A172 (cell line): ENCODE measurements at regions not wholly inside any gene's neighbourhood (a gene's known extent, or its start where the extent isn't known, plus 50 kb on each side); places are given as distances from the start of the nearest gene placed in this dataset.

Source experiments
- DNase-seq: peaks from one replicate; pipeline ENCODE4 v3.0.0-alpha.2; 2015; ENCODE audit warnings: low spot score

- no peak for DNase-seq
These were observed 815.3 kb upstream of the HS6ST1 start for GRCh38 chr2:129133692-129134641.

- no peak for DNase-seq
These were observed 816.3 kb upstream of the HS6ST1 start for GRCh38 chr2:129135017-129135416.

- no peak for DNase-seq
These were observed 820.7 kb upstream of the HS6ST1 start for GRCh38 chr2:129139380-129139779.

GRCh38 chr2:129142465-129142864 is 823.8 kb upstream of the HS6ST1 start:
- no peak for DNase-seq

- no peak for DNase-seq
These were observed 825.6 kb upstream of the HS6ST1 start for GRCh38 chr2:129144082-129144791.

GRCh38 chr2:129152514-129152913 is 827.0 kb upstream of the RAB6C start:
- no peak for DNase-seq

GRCh38 chr2:129160879-129161278 is 818.6 kb upstream of the RAB6C start:
- DNase-seq: no peak

- no peak for DNase-seq
These were observed 815.1 kb upstream of the RAB6C start for GRCh38 chr2:129164220-129164949.

- DNase-seq: no peak
These were observed 814.5 kb upstream of the RAB6C start for GRCh38 chr2:129165006-129165405.

GRCh38 chr2:129167456-129167855 is 812.0 kb upstream of the RAB6C start:
- DNase-seq: no peak

- no peak for DNase-seq
These were observed 808.9 kb upstream of the RAB6C start for GRCh38 chr2:129170570-129170969.

- DNase-seq: no peak
These were observed 805.3 kb upstream of the RAB6C start for GRCh38 chr2:129174143-129174542.

GRCh38 chr2:129175051-129175450 is 804.4 kb upstream of the RAB6C start:
- DNase-seq: no peak

- no peak for DNase-seq
These were observed 803.1 kb upstream of the RAB6C start for GRCh38 chr2:129176375-129176774.

- no peak for DNase-seq
These were observed 801.1 kb upstream of the RAB6C start for GRCh38 chr2:129178356-129178755.

GRCh38 chr2:129179199-129179598 is 800.3 kb upstream of the RAB6C start:
- DNase-seq: no peak

GRCh38 chr2:129180124-129180716 is 799.2 kb upstream of the RAB6C start:
- no peak for DNase-seq

- no peak for DNase-seq
These were observed 798.0 kb upstream of the RAB6C start for GRCh38 chr2:129181433-129181832.

GRCh38 chr2:129181963-129182362 is 797.5 kb upstream of the RAB6C start:
- no peak for DNase-seq

GRCh38 chr2:129187343-129187742 is 792.1 kb upstream of the RAB6C start:
- no peak for DNase-seq

- DNase-seq: no peak
These were observed 791.0 kb upstream of the RAB6C start for GRCh38 chr2:129188451-129188850.
